Retinal pigment epithelial cell (primary cell): ENCODE measurements at regions not wholly inside any gene's neighbourhood (a gene's known extent, or its start where the extent isn't known, plus 50 kb on each side); places are given as distances from the start of the nearest gene placed in this dataset.

Experiments
- DNase-seq: peaks from one replicate; pipeline ENCODE4 v3.0.0-alpha.2; 2010; ENCODE audit warnings: low read depth
- H3K4me3 ChIP-seq: 2 replicates; pipeline ENCODE4 v1.5.1; 2011; ENCODE audit warnings: mild to moderate bottlenecking, low read length, control low read depth, moderate library complexity
- TF ChIP-seq, protein P1 (sequence below): conservative IDR thresholded peaks from 2 replicates; pipeline ENCODE4 v1.5.1; 2011; ENCODE audit warnings: low read depth, low read length, control low read depth, inconsistent platforms

- H3K4me3 ChIP-seq, result no peak overlapping the region
- DNase-seq, result no peak
- TF ChIP-seq, protein P1, sequence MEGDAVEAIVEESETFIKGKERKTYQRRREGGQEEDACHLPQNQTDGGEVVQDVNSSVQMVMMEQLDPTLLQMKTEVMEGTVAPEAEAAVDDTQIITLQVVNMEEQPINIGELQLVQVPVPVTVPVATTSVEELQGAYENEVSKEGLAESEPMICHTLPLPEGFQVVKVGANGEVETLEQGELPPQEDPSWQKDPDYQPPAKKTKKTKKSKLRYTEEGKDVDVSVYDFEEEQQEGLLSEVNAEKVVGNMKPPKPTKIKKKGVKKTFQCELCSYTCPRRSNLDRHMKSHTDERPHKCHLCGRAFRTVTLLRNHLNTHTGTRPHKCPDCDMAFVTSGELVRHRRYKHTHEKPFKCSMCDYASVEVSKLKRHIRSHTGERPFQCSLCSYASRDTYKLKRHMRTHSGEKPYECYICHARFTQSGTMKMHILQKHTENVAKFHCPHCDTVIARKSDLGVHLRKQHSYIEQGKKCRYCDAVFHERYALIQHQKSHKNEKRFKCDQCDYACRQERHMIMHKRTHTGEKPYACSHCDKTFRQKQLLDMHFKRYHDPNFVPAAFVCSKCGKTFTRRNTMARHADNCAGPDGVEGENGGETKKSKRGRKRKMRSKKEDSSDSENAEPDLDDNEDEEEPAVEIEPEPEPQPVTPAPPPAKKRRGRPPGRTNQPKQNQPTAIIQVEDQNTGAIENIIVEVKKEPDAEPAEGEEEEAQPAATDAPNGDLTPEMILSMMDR, result no peak
Observed at GRCh38 chr11:42244376-42244775, 784.9 kb upstream of the LRRC4C start.

DNA sequence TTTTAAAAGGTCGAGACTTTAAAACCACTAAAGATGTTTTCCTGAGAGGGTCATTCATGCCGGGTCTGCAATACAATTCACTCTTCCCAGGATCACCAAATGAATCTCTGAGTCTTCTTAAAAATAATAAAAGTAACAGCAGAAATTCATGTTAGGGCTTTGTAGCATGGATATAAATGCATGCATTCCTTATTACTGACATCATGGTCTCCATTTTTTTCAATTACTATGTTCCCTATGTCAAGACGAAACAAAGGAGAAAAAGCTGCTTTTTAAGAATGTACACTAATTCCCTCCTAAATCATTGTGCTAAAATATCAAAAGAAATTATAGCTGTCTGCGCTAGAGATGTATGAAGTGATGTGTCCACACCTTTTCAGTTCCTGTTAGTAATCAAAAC, 789.9 kb upstream of the LRRC4C start:
- DNase-seq, result no peak

DNA sequence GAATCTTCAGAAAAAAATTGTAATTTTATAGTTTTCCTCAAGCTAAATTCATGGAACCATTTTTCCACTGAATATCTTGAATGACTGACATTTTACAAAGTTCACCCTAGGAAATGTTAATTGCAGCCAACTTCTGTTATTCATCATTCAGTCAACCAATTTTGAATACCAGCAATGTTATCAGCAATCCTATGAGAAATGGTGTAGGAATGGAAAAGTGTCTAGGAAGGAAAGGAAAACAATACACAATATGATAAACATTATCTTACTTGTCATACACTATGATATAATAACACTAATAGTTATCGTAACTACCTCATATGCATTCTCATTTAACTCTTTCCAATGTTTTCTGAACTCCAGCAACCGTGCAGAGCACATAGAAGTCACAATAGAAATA, 790.5 kb upstream of the LRRC4C start:
- DNase-seq, result no peak
- TF ChIP-seq, protein P1, result no peak
- no peak overlapping the region for H3K4me3 ChIP-seq

More for the DNA sequence above, 789.9 kb upstream of the LRRC4C start:
- TF ChIP-seq, protein P1, result no peak
- no peak overlapping the region for H3K4me3 ChIP-seq

- no peak for DNase-seq
- no peak overlapping the region for H3K4me3 ChIP-seq
- TF ChIP-seq, protein P1, result no peak
Observed at GRCh38 chr11:42251984-42252383, 792.5 kb upstream of the LRRC4C start.

GRCh38 chr11:42253156-42253555, 793.7 kb upstream of the LRRC4C start:
- TF ChIP-seq, protein P1, result no peak
- no peak for DNase-seq
- no peak overlapping the region for H3K4me3 ChIP-seq

DNA sequence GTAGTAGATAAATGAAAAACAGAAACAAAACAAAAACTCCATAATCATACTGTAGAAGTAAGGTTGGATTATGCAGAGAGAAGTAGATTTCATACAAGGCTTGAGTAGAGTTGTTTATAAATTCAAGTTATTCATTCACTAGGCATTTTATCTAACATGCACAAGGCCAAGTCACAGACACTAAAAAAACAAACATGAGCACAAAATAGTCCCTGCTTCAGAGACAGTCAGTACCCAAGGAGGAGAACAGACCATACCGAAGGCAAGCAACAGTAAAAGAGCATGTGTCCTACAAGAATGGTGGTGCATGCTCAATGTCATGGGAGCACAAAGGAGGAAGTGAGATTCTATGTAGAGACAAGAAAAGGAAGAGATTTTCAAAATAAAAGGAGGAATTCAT, 796.5 kb upstream of the LRRC4C start:
- DNase-seq, result no peak
- TF ChIP-seq, protein P1, result no peak
- no peak overlapping the region for H3K4me3 ChIP-seq

DNA sequence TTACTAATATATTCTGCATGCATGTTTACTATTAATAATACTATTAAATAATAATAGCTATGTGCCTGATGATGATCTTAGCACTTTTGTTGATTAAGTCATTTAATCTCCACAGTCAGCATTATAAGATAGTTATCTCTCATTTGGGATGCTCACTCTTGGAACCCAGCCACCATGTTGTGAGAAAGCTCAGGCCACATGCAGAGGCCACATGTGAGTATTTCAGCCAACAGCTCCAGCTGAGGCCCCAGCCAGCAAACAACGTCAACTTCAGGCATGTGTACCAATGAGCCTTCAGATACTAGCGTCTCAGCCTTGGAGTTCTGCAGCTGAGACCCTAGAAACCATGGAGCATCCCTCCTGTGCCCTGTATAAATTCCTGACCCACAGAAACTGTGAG, 798.1 kb upstream of the LRRC4C start:
- H3K4me3 ChIP-seq, result no peak overlapping the region
- TF ChIP-seq, protein P1, result no peak

More for the DNA sequence above, 798.1 kb upstream of the LRRC4C start:
- DNase-seq, result no peak
